GM12891 (cell line): ENCODE measurements at regions not wholly inside any gene's neighbourhood (a gene's known extent, or its start where the extent isn't known, plus 50 kb on each side); places are given as distances from the start of the nearest gene placed in this dataset.

ENCODE experiments used
- DNase-seq: peaks from one replicate; pipeline ENCODE4 v3.0.0; 2011; ENCODE audit warnings: low spot score; ENCODE audit not compliant: insufficient read length
- FAIRE-seq: peaks from 2 replicates; lab custom pipeline; 2011; peaks lifted over from hg19 to GRCh38; lab: Jason Lieb, UNC
- PAX5 ChIP-seq: IDR thresholded peaks from 2 replicates; pipeline ENCODE4 v1.6.1; 2011; ENCODE audit warnings: low read length, moderate library complexity, mild to moderate bottlenecking; ENCODE audit not compliant: insufficient read depth, severe bottlenecking
- POLR2A ChIP-seq: IDR thresholded peaks from 2 replicates; pipeline ENCODE4 v1.6.1; 2011; ENCODE audit warnings: low read depth, low read length, control low read depth
- POLR2AphosphoS5 ChIP-seq: IDR thresholded peaks from 2 replicates; pipeline ENCODE4 v1.6.1; 2011; ENCODE audit warnings: low read depth, low read length, control low read depth
- POU2F2 ChIP-seq: IDR thresholded peaks from 2 replicates; pipeline ENCODE4 v1.6.1; 2011; ENCODE audit warnings: low read depth, mild to moderate bottlenecking, control low read depth, low read length, moderate library complexity
- SPI1 ChIP-seq: IDR thresholded peaks from 2 replicates; pipeline ENCODE4 v1.6.1; 2011; ENCODE audit warnings: low read depth, low read length, control low read depth
- TAF1 ChIP-seq: IDR thresholded peaks from 2 replicates; pipeline ENCODE4 v1.6.1; 2011; ENCODE audit warnings: low read depth, low read length, control low read depth

GRCh38 chr9:16138561-16139491 is 586.0 kb downstream of the CCDC171 start:
- FAIRE-seq (no peak), DNase-seq (no peak)
- TF ChIP-seq POU2F2 = no peak
- no peak for TF ChIP-seq POLR2A
- TF ChIP-seq PAX5 = no peak
- no peak for TF ChIP-seq SPI1
- TF ChIP-seq POLR2AphosphoS5 = no peak
- no peak for TF ChIP-seq TAF1

GRCh38 chr9:16139774-16140173 is 586.9 kb downstream of the CCDC171 start:
- no peak for DNase-seq
- no peak for FAIRE-seq
- TF ChIP-seq SPI1 (no peak), POLR2AphosphoS5 (no peak), PAX5 (no peak), POU2F2 (no peak), TAF1 (no peak), POLR2A (no peak)

GRCh38 chr9:16143310-16143709 is 590.5 kb downstream of the CCDC171 start:
- no peak for DNase-seq
- FAIRE-seq = no peak
- TF ChIP-seq TAF1 (no peak), POLR2A (no peak), PAX5 (no peak), POLR2AphosphoS5 (no peak), SPI1 (no peak), POU2F2 (no peak)

- FAIRE-seq = no peak
- no peak for DNase-seq
- TF ChIP-seq TAF1 = no peak
- TF ChIP-seq SPI1 = no peak
- no peak for TF ChIP-seq POLR2AphosphoS5
- no peak for TF ChIP-seq PAX5
- TF ChIP-seq POLR2A = no peak
- no peak for TF ChIP-seq POU2F2
Observed at GRCh38 chr9:16143947-16144890, 591.4 kb downstream of the CCDC171 start.

GRCh38 chr9:16145196-16145950 is 592.5 kb downstream of the CCDC171 start:
- FAIRE-seq = no peak
- no peak for DNase-seq
- TF ChIP-seq POU2F2 (no peak), POLR2AphosphoS5 (no peak), PAX5 (no peak), TAF1 (no peak), SPI1 (no peak), POLR2A (no peak)

GRCh38 chr9:16147726-16148125 is 594.9 kb downstream of the CCDC171 start:
- TF ChIP-seq TAF1 = no peak
- no peak for TF ChIP-seq POLR2AphosphoS5
- TF ChIP-seq SPI1 = no peak
- no peak for TF ChIP-seq PAX5
- TF ChIP-seq POLR2A = no peak
- no peak for TF ChIP-seq POU2F2
- no peak for DNase-seq
- no peak for FAIRE-seq

GRCh38 chr9:16150501-16150900 is 597.7 kb downstream of the CCDC171 start:
- FAIRE-seq = no peak
- no peak for DNase-seq
- TF ChIP-seq POU2F2 (no peak), SPI1 (no peak), PAX5 (no peak), POLR2A (no peak), TAF1 (no peak), POLR2AphosphoS5 (no peak)

GRCh38 chr9:16150938-16151650 is 598.3 kb downstream of the CCDC171 start:
- no peak for TF ChIP-seq TAF1
- TF ChIP-seq PAX5 = no peak
- DNase-seq = no peak
- no peak for FAIRE-seq
